Neural crest cell (in vitro differentiated cells): ENCODE measurements at regions not wholly inside any gene's neighbourhood (a gene's known extent, or its start where the extent isn't known, plus 50 kb on each side); places are given as distances from the start of the nearest gene placed in this dataset.

Experiments used
- DNase-seq: peaks from one replicate; pipeline ENCODE4 v3.0.0; 2021; ENCODE audit warnings: low read depth, mixed read lengths, low spot score
- H3K27ac Mint-ChIP-seq: one replicate; pipeline ENCODE4 v1.8.0; 2021; ENCODE audit warnings: mild to moderate bottlenecking, mixed read lengths; ENCODE audit not compliant: unreplicated experiment
- H3K27me3 Mint-ChIP-seq: 2 replicates; pipeline ENCODE4 v1.8.0; 2021; ENCODE audit warnings: low read depth, mild to moderate bottlenecking, mixed read lengths
- H3K36me3 Mint-ChIP-seq: 2 replicates; pipeline ENCODE4 v1.8.0; 2021; ENCODE audit warnings: low read depth, mild to moderate bottlenecking, mixed read lengths
- H3K4me1 Mint-ChIP-seq: 2 replicates; pipeline ENCODE4 v1.8.0; 2021; ENCODE audit warnings: mixed read lengths
- H3K4me3 Mint-ChIP-seq: one replicate; pipeline ENCODE4 v1.8.0; 2021; ENCODE audit warnings: mild to moderate bottlenecking, mixed read lengths
- H3K9me3 Mint-ChIP-seq: 2 replicates; pipeline ENCODE4 v1.8.0; 2021; ENCODE audit warnings: mixed read lengths
- CTCF ChIP-seq: fragments of 200-600 bp; sonication (generic); conservative IDR thresholded peaks from 2 replicates; pipeline ENCODE4 v1.5.0; 2021; ENCODE audit warnings: antibody characterized with exemption, mild to moderate bottlenecking

- no peak for TF ChIP-seq CTCF
- Mint-ChIP-seq H3K9me3 (peaks cover 2% of the 10 kb centered on the region), H3K27ac (no peak overlapping the region), H3K27me3 (no peaks in the 10 kb centered on the region), H3K4me3 (no peak overlapping the region), H3K36me3 (peaks cover 2% of the 10 kb centered on the region), H3K4me1 (no peaks in the 10 kb centered on the region)
- no peak for DNase-seq
Measured at GRCh38 chr4:23220911-23221310, 528.2 kb downstream of the GBA3 start.

- H3K9me3 Mint-ChIP-seq: peaks cover 2% of the 10 kb centered on the region
- peaks cover 2% of the 10 kb centered on the region for H3K36me3 Mint-ChIP-seq
- TF ChIP-seq CTCF: no peak
- no peaks in the 10 kb centered on the region for H3K4me1 Mint-ChIP-seq
- H3K27me3 Mint-ChIP-seq: no peaks in the 10 kb centered on the region
- H3K4me3 Mint-ChIP-seq: no peak overlapping the region
- DNase-seq: no peak
- no peak overlapping the region for H3K27ac Mint-ChIP-seq
Measured at GRCh38 chr4:23219779-23220408, 527.2 kb downstream of the GBA3 start.

GRCh38 chr4:23213198-23213597 lies 520.5 kb downstream of the GBA3 start:
- no peaks in the 10 kb centered on the region for H3K27me3 Mint-ChIP-seq
- H3K27ac Mint-ChIP-seq: no peak overlapping the region
- TF ChIP-seq CTCF: no peak
- no peaks in the 10 kb centered on the region for H3K9me3 Mint-ChIP-seq
- DNase-seq: no peak
- H3K4me3 Mint-ChIP-seq: no peak overlapping the region
- H3K4me1 Mint-ChIP-seq: peaks cover 8% of the 10 kb centered on the region
- peaks cover 3% of the 10 kb centered on the region for H3K36me3 Mint-ChIP-seq

- peaks cover 8% of the 10 kb centered on the region for H3K36me3 Mint-ChIP-seq
- no peaks in the 10 kb centered on the region for H3K9me3 Mint-ChIP-seq
- no peak overlapping the region for H3K4me3 Mint-ChIP-seq
- H3K4me1 Mint-ChIP-seq: peaks cover 8% of the 10 kb centered on the region
- no peaks in the 10 kb centered on the region for H3K27me3 Mint-ChIP-seq
- H3K27ac Mint-ChIP-seq: no peak overlapping the region
- TF ChIP-seq CTCF: no peak
- no peak for DNase-seq
Measured at GRCh38 chr4:23212558-23212957, 519.8 kb downstream of the GBA3 start.

GRCh38 chr4:23207059-23207458 lies 514.3 kb downstream of the GBA3 start:
- Mint-ChIP-seq H3K9me3 (peaks cover 20% of the 10 kb centered on the region), H3K4me3 (no peak overlapping the region), H3K4me1 (peaks cover 8% of the 10 kb centered on the region), H3K36me3 (peaks cover 29% of the 10 kb centered on the region), H3K27ac (no peak overlapping the region), H3K27me3 (no peaks in the 10 kb centered on the region)
- no peak for DNase-seq
- no peak for TF ChIP-seq CTCF
